Osteocyte (in vitro differentiated cells): ENCODE measurements at regions not wholly inside any gene's neighbourhood (a gene's known extent, or its start where the extent isn't known, plus 50 kb on each side); places are given as distances from the start of the nearest gene placed in this dataset.
A peak's percentile ranks its signal among the peaks of the same experiment; 100 is the strongest.

Experiments used
- DNase-seq: peaks from one replicate; pipeline ENCODE4 v3.0.0; 2021; ENCODE audit warnings: mixed read lengths; ENCODE audit not compliant: unreplicated experiment; ENCODE audit errors: extremely low spot score
- H3K27ac Mint-ChIP-seq: one replicate; pipeline ENCODE4 v1.8.0; 2021; ENCODE audit warnings: mild to moderate bottlenecking, mixed read lengths; ENCODE audit not compliant: unreplicated experiment
- H3K27me3 Mint-ChIP-seq: one replicate; pipeline ENCODE4 v1.8.0; 2021; ENCODE audit warnings: mixed read lengths; ENCODE audit not compliant: unreplicated experiment
- H3K36me3 Mint-ChIP-seq: one replicate; pipeline ENCODE4 v1.8.0; 2021; ENCODE audit warnings: mixed read lengths; ENCODE audit not compliant: unreplicated experiment
- H3K4me1 Mint-ChIP-seq: one replicate; pipeline ENCODE4 v1.8.0; 2021; ENCODE audit warnings: mixed read lengths; ENCODE audit not compliant: unreplicated experiment
- H3K4me3 Mint-ChIP-seq: one replicate; pipeline ENCODE4 v1.8.0; 2021; ENCODE audit warnings: mild to moderate bottlenecking, moderate library complexity, mixed read lengths; ENCODE audit not compliant: unreplicated experiment
- H3K9me3 Mint-ChIP-seq: one replicate; pipeline ENCODE4 v1.8.0; 2021; ENCODE audit warnings: mixed read lengths; ENCODE audit not compliant: unreplicated experiment
- CTCF ChIP-seq: fragments of 200-600 bp; sonication (generic); IDR thresholded peaks from 2 replicates; pipeline ENCODE4 v1.5.0; 2021; ENCODE audit warnings: antibody characterized with exemption, mild to moderate bottlenecking, moderate library complexity

- H3K4me3 Mint-ChIP-seq = no peak overlapping the region
- no peak overlapping the region for H3K27ac Mint-ChIP-seq
- H3K27me3 Mint-ChIP-seq = no peaks in the 10 kb centered on the region
- H3K9me3 Mint-ChIP-seq = no peaks in the 10 kb centered on the region
- DNase-seq = no peak
- H3K36me3 Mint-ChIP-seq = no peaks in the 10 kb centered on the region
- peaks cover 1% of the 10 kb centered on the region for H3K4me1 Mint-ChIP-seq
- peak; percentile 74 for TF ChIP-seq CTCF
Observed at GRCh38 chr5:4862500-4862899, 277.6 kb upstream of the ADAMTS16 start.

GRCh38 chr5:4866131-4866659 is 273.9 kb upstream of the ADAMTS16 start:
- peaks cover 1% of the 10 kb centered on the region for H3K4me1 Mint-ChIP-seq
- no peak for TF ChIP-seq CTCF
- H3K27ac Mint-ChIP-seq = no peak overlapping the region
- H3K4me3 Mint-ChIP-seq = no peak overlapping the region
- H3K9me3 Mint-ChIP-seq = no peaks in the 10 kb centered on the region
- no peaks in the 10 kb centered on the region for H3K27me3 Mint-ChIP-seq
- no peaks in the 10 kb centered on the region for H3K36me3 Mint-ChIP-seq
- DNase-seq = no peak

- Mint-ChIP-seq H3K4me1 (peaks cover 1% of the 10 kb centered on the region), H3K9me3 (no peaks in the 10 kb centered on the region), H3K27ac (no peak overlapping the region), H3K27me3 (no peaks in the 10 kb centered on the region), H3K36me3 (no peaks in the 10 kb centered on the region), H3K4me3 (no peak overlapping the region)
- no peak for DNase-seq
- no peak for TF ChIP-seq CTCF
Observed at GRCh38 chr5:4866817-4867216, 273.3 kb upstream of the ADAMTS16 start.

GRCh38 chr5:4868140-4868735 is 271.9 kb upstream of the ADAMTS16 start:
- no peak overlapping the region for H3K27ac Mint-ChIP-seq
- H3K4me3 Mint-ChIP-seq = no peak overlapping the region
- H3K9me3 Mint-ChIP-seq = no peaks in the 10 kb centered on the region
- DNase-seq = no peak
- H3K36me3 Mint-ChIP-seq = no peaks in the 10 kb centered on the region
- TF ChIP-seq CTCF = peak; percentile 83
- no peaks in the 10 kb centered on the region for H3K4me1 Mint-ChIP-seq
- H3K27me3 Mint-ChIP-seq = peaks cover 2% of the 10 kb centered on the region

GRCh38 chr5:4873652-4874051 is 266.5 kb upstream of the ADAMTS16 start:
- H3K9me3 Mint-ChIP-seq = no peaks in the 10 kb centered on the region
- TF ChIP-seq CTCF = no peak
- DNase-seq = no peak
- no peaks in the 10 kb centered on the region for H3K4me1 Mint-ChIP-seq
- peaks cover 2% of the 10 kb centered on the region for H3K27me3 Mint-ChIP-seq
- H3K36me3 Mint-ChIP-seq = no peaks in the 10 kb centered on the region
- H3K4me3 Mint-ChIP-seq = no peak overlapping the region
- H3K27ac Mint-ChIP-seq = no peak overlapping the region
